Keratinocyte (primary cell): ENCODE measurements at regions not wholly inside any gene's neighbourhood (a gene's known extent, or its start where the extent isn't known, plus 50 kb on each side); places are given as distances from the start of the nearest gene placed in this dataset.

Experiments used
- DNase-seq: peaks from one replicate; pipeline ENCODE4 v3.0.0-alpha.2; 2011; ENCODE audit warnings: low read depth, missing footprints, low spot score
- FAIRE-seq: peaks from 2 replicates; lab custom pipeline; 2011; peaks lifted over from hg19 to GRCh38; lab: Jason Lieb, UNC
- H2AFZ ChIP-seq: 2 replicates; pipeline ENCODE4 v1.6.0; 2012; ENCODE audit warnings: low read length, control low read depth, inconsistent platforms; ENCODE audit not compliant: control insufficient read depth
- H3K27ac ChIP-seq: 2 replicates; pipeline ENCODE4 v1.5.1; 2011; ENCODE audit warnings: low read length; ENCODE audit not compliant: control insufficient read depth, insufficient read depth
- H3K27me3 ChIP-seq: 3 replicates; pipeline ENCODE4 v1.6.0; 2011; ENCODE audit warnings: low read length; ENCODE audit not compliant: control insufficient read depth, insufficient read depth; ENCODE audit errors: extremely low read depth
- H3K36me3 ChIP-seq, 2 experiments: 2 replicates in 1 of 2; 3 replicates in 1 of 2; pipeline ENCODE4 v1.5.1; 2011; ENCODE audit warnings: low read length in 2 of 2, mild to moderate bottlenecking in 1 of 2; ENCODE audit not compliant: control insufficient read depth in 2 of 2, insufficient read depth in 2 of 2; ENCODE audit errors: extremely low read depth in 1 of 2
- H3K4me1 ChIP-seq: 3 replicates; pipeline ENCODE4 v1.5.1; 2011; ENCODE audit warnings: low read length; ENCODE audit not compliant: control insufficient read depth, insufficient read depth; ENCODE audit errors: extremely low read depth
- H3K4me2 ChIP-seq: 3 replicates; pipeline ENCODE4 v1.6.0; 2011; ENCODE audit warnings: low read depth, low read length; ENCODE audit not compliant: control insufficient read depth, insufficient read depth; ENCODE audit errors: extremely low read depth
- H3K4me3 ChIP-seq, 3 experiments: fragments of 200-600 bp in 1 of 3; sonication (generic) in 1 of 3; 2 replicates in 2 of 3; 3 replicates in 1 of 3; pipeline ENCODE4 v1.5.1; 2011 to 2016; ENCODE audit warnings: low read length in 3 of 3, mild to moderate bottlenecking in 3 of 3, control low read depth in 2 of 3, inconsistent platforms in 1 of 3, low read depth in 1 of 3, mixed read lengths in 1 of 3, mixed run types in 1 of 3, moderate library complexity in 1 of 3; ENCODE audit not compliant: control insufficient read depth in 2 of 3, insufficient read depth in 2 of 3; ENCODE audit errors: extremely low read depth in 1 of 3
- H3K79me2 ChIP-seq: 2 replicates; pipeline ENCODE4 v1.6.0; 2012; ENCODE audit warnings: low read length; ENCODE audit not compliant: control insufficient read depth, insufficient read depth
- H3K9ac ChIP-seq: 3 replicates; pipeline ENCODE4 v1.6.0; 2011; ENCODE audit warnings: low read length; ENCODE audit not compliant: control insufficient read depth, insufficient read depth; ENCODE audit errors: extremely low read depth
- H3K9me1 ChIP-seq: 3 replicates; pipeline ENCODE4 v1.6.0; 2011; ENCODE audit warnings: low read length; ENCODE audit not compliant: control insufficient read depth, insufficient read depth; ENCODE audit errors: extremely low read depth
- H3K9me3 ChIP-seq: 2 replicates; pipeline ENCODE4 v1.5.1; 2012; ENCODE audit warnings: low read depth, low read length; ENCODE audit not compliant: control insufficient read depth
- H4K20me1 ChIP-seq: 3 replicates; pipeline ENCODE4 v1.6.0; 2011; ENCODE audit warnings: low read length; ENCODE audit not compliant: control insufficient read depth, insufficient read depth; ENCODE audit errors: extremely low read depth
- CTCF ChIP-seq, 3 experiments: IDR thresholded peaks in 1 of 3; conservative IDR thresholded peaks in 1 of 3; optimal IDR thresholded peaks in 1 of 3; 2 replicates in 2 of 3; 3 replicates in 1 of 3; pipeline versions ENCODE3 to v1.5.1; 2011; ENCODE audit warnings: low read length in 3 of 3, mild to moderate bottlenecking in 3 of 3, moderate library complexity in 2 of 3, control low read depth in 1 of 3, inconsistent platforms in 1 of 3; ENCODE audit not compliant: insufficient read depth in 2 of 3; ENCODE audit errors: extremely low read depth in 1 of 3
- EZH2 ChIP-seq: IDR thresholded peaks from one replicate; pipeline ENCODE4 v1.6.1; 2012; ENCODE audit warnings: inconsistent platforms, mild to moderate bottlenecking, low read length, moderate library complexity
- dilution Hi-C: fragments of 300-500 bp; cut with MboI; formaldehyde crosslinking; loops from one replicate; pipeline ENCODE4 v1.7.0; 2020; ENCODE audit warnings: low sequenced_read_pairs; ENCODE audit not compliant: extremely low pct_ligation_motif_present

- DNase-seq (no peak), FAIRE-seq (no peak)
- Histone ChIP-seq H3K27ac (no peak overlapping the region), H3K27me3 (no peaks in the 10 kb centered on the region), H3K9ac (no peak overlapping the region), H3K9me3 (no peaks in the 10 kb centered on the region), H3K4me2 (no peak overlapping the region), H4K20me1 (no peaks in the 10 kb centered on the region), H2AFZ (no peak overlapping the region), H3K79me2 (no peaks in the 10 kb centered on the region), H3K36me3 (no peaks in the 10 kb centered on the region), H3K4me1 (no peaks in the 10 kb centered on the region), H3K9me1 (no peaks in the 10 kb centered on the region), H3K4me3 (no peak overlapping the region)
- dilution Hi-C loops: no loop called here
- TF ChIP-seq EZH2: no peak
- TF ChIP-seq CTCF (optimal IDR thresholded peaks at IDR 0.05 in 1 of 3, IDR thresholded peaks at IDR 0.05 in 1 of 3, conservative IDR thresholded peaks at IDR 0.05 in 1 of 3; ENCODE audit: extremely low read depth in 1 of 3, insufficient read depth in 2 of 3, low read length in 3 of 3): no peak
Observed at GRCh38 chr7:108642126-108642525, 72.5 kb downstream of the DNAJB9 start.

GRCh38 chr7:108643136-108643535, 73.5 kb downstream of the DNAJB9 start:
- Histone ChIP-seq H2AFZ (no peak overlapping the region), H3K79me2 (no peaks in the 10 kb centered on the region), H3K27ac (no peak overlapping the region), H3K4me3 (no peak overlapping the region), H4K20me1 (no peaks in the 10 kb centered on the region), H3K9me3 (no peaks in the 10 kb centered on the region), H3K4me1 (no peaks in the 10 kb centered on the region), H3K4me2 (no peak overlapping the region), H3K9ac (no peak overlapping the region), H3K9me1 (no peaks in the 10 kb centered on the region), H3K36me3 (no peaks in the 10 kb centered on the region), H3K27me3 (no peaks in the 10 kb centered on the region)
- DNase-seq (no peak), FAIRE-seq (no peak)
- dilution Hi-C loops: no loop called here
- TF ChIP-seq EZH2 (no peak), CTCF (optimal IDR thresholded peaks at IDR 0.05 in 1 of 3, IDR thresholded peaks at IDR 0.05 in 1 of 3, conservative IDR thresholded peaks at IDR 0.05 in 1 of 3; ENCODE audit: extremely low read depth in 1 of 3, insufficient read depth in 2 of 3, low read length in 3 of 3) (no peak)
